Vagina (tissue), 2 donors: ENCODE measurements at regions not wholly inside any gene's neighbourhood (a gene's known extent, or its start where the extent isn't known, plus 50 kb on each side); places are given as distances from the start of the nearest gene placed in this dataset.

Experiments used
- POLR2A ChIP-seq, 2 donors: fragments of 450-650 bp; IDR thresholded peaks; one replicate each; pipeline ENCODE4 v1.6.1; 2017; ENCODE audit warnings: antibody characterized with exemption in 2 of 2, mild to moderate bottlenecking in 2 of 2, moderate library complexity in 2 of 2
- POLR2AphosphoS5 ChIP-seq, 2 donors: sonication (generic); formaldehyde crosslinking; IDR thresholded peaks; one replicate each; pipeline ENCODE4 v1.9.0; 2017; ENCODE audit warnings: antibody characterized with exemption in 2 of 2, mild to moderate bottlenecking in 2 of 2, low read depth in 1 of 2; ENCODE audit not compliant: insufficient read depth in 1 of 2
- TF ChIP-seq, protein P1 (sequence below), 3 experiments: fragments of 450-650 bp in 2 of 3; fragments of 200-600 bp in 1 of 3; sonication (generic) in 1 of 3; IDR thresholded peaks; one replicate each; pipeline ENCODE4 v1.5.1; 2017 to 2019; ENCODE audit warnings: antibody characterized with exemption in 3 of 3, mild to moderate bottlenecking in 2 of 3, moderate library complexity in 2 of 3

DNA sequence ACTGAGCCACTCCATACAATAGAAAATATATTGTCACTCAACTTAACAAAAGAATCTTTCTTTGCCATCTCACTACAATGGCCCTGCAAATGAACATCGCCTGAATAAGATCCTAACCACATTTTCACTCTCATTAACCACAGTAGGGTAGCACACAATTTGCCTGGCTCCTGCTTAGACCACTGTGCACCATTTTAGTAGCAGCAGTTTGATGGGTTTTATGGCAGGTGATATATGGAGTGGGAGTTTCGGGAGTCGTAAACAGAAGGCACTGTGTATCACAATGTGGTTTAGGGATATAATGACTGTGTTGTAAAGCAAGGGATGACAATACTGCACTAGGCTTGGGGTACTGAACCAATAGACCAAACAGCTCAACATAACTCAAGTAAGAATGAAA is 617.4 kb downstream of the BCL11A start:
- TF ChIP-seq, protein P1, sequence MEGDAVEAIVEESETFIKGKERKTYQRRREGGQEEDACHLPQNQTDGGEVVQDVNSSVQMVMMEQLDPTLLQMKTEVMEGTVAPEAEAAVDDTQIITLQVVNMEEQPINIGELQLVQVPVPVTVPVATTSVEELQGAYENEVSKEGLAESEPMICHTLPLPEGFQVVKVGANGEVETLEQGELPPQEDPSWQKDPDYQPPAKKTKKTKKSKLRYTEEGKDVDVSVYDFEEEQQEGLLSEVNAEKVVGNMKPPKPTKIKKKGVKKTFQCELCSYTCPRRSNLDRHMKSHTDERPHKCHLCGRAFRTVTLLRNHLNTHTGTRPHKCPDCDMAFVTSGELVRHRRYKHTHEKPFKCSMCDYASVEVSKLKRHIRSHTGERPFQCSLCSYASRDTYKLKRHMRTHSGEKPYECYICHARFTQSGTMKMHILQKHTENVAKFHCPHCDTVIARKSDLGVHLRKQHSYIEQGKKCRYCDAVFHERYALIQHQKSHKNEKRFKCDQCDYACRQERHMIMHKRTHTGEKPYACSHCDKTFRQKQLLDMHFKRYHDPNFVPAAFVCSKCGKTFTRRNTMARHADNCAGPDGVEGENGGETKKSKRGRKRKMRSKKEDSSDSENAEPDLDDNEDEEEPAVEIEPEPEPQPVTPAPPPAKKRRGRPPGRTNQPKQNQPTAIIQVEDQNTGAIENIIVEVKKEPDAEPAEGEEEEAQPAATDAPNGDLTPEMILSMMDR (IDR thresholded peaks at IDR 0.05), result no peak
- no peak for TF ChIP-seq POLR2AphosphoS5 (IDR thresholded peaks at IDR 0.05; ENCODE audit: insufficient read depth in 1 of 2, low read depth in 1 of 2)
- TF ChIP-seq POLR2A (IDR thresholded peaks at IDR 0.05), result no peak
